8988T (cell line): ENCODE measurements at regions not wholly inside any gene's neighbourhood (a gene's known extent, or its start where the extent isn't known, plus 50 kb on each side); places are given as distances from the start of the nearest gene placed in this dataset.

Experiments
- DNase-seq: peaks from one replicate; pipeline ENCODE4 v3.0.0; 2011

GRCh38 chr4:17286752-17287460 is 225.0 kb downstream of the QDPR start:
- no peak for DNase-seq

DNA sequence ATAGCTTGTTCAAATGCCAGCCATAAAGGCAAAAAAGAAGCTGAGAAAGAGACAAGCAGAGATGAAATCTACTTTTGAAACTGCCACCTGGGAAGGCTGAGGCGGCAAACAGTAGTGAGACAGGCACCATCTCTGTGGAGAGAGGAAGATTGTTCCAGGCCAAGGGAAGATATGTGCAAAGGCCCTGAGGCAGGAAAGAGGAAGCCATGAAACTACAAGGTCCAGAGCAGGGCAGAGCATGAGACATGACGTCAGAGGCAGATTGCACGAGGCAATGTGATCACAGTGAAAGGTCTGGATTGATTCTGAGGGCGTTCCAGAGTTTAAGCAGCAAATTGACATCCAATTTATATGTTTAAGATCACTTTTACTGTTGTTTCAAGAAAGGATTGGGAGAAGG is 226.1 kb downstream of the QDPR start:
- no peak for DNase-seq

GRCh38 chr4:17284323-17285175 is 227.3 kb downstream of the QDPR start:
- DNase-seq = no peak

DNA sequence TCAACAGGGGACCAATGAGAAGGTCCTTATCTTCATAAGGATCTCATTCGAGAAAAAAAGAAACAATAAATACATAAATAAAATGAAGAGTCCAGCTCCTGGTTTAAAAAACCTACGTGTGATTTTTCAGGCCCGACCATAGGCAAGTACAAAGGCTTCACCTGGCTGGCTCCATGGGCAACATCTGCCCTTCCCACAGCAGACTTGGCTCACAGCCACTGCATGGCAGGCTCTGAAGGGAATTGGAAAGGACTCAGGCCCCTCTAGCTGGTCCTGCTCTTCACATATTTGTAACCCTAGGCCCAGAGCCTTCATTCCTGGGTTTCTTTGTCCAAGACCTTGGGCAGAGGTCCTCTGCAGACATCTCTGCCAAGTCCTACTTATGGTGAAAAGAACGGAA is 228.1 kb downstream of the QDPR start:
- DNase-seq = no peak

DNA sequence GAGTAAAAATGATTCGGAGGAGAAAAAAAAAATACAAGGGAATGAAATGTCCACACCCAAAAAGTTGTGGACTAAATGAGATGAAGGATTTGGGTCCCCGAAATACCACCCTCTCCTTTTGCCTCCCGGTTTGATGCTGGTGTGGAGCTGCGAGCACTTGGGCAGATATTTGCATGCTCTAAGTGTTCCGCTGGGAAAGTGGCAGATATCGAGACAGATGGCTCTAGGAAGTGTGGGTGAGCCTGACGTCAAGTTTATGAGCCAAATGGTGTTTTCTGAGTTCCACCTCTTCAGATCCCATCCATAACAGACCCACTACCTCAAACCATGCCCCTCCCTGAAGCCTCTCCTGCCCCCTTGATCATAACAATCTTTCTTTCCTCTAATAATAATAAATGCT is 228.6 kb downstream of the QDPR start:
- no peak for DNase-seq

DNA sequence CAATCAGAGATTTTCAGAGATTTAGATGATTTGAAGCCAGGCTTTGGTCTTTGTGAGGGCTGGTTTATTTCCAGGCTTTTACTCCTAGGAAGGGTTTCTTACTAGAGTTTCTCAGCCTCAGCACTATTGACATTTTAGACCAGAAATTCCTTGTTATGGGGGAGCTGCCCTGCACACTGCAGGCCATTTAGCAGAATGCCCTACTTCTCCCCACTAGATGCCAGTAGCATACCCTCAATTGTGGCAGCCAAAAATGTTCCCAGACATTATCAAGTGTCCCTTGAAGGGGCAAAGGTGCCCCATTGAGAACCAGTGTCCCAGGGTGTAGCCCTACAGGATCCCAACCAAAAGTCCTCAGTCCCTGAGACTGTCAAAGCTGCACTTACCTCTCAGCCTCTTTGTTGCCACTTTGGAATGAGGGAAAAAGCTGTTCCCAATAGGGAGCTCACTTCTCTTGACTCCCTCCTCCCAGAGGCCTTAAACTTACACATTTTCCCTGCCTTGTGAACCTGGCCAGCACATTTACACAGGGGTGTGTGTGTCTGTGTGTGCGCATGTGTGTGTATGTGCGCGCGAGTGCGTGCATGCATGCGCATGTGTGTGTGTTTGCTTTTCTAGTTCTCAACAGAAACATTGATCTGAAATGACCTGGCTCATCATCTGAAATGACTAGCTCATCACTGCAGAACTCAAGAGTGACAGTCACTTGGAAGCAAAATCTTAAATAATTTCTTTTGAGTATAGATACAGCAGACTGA is 231.4 kb downstream of the QDPR start:
- DNase-seq = no peak

DNA sequence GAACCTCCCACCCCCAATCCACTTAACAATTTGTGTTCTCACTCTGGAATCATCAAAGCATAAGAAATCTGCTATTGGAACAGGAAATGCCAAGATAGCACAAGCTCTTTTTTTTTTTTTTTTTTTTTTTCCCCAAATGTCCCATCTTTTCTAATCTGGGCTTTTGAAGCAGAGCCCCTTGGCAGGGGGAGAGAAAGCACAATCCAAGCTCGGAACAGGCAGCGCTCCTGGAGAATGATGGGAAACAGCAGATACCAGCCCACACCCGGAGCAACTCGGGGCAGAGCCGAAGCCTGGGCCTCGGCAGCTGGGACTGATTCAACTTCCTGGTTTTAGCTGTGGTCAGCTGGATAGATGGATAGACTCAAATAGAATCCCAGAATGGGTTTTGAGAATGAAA is 235.1 kb downstream of the QDPR start:
- DNase-seq = no peak

DNA sequence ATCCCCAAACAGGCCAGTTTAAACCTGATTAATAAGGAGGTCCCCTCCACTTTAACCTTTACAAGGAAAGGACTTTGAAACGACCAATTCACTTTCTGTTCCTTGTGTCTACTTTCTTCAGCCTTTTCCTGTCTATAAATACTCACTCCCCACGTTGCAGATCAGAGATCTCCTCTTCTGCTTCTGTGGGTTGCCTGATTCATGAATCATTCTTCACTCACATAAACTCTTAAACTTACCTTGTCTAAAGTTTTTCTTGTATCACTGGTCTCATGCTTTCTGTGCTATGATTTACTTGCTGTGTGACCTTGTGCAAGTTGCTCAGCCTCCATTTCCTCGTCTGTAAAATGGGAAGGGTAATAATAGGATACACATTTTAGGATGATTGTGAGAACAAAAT is 236.1 kb downstream of the QDPR start:
- DNase-seq = no peak

- no peak for DNase-seq
These were observed 238.8 kb downstream of the QDPR start for GRCh38 chr4:17273047-17273446.

- DNase-seq = no peak
These were observed 239.7 kb downstream of the QDPR start for GRCh38 chr4:17272154-17272553.

GRCh38 chr4:17265653-17266052 is 246.2 kb downstream of the QDPR start:
- no peak for DNase-seq

DNA sequence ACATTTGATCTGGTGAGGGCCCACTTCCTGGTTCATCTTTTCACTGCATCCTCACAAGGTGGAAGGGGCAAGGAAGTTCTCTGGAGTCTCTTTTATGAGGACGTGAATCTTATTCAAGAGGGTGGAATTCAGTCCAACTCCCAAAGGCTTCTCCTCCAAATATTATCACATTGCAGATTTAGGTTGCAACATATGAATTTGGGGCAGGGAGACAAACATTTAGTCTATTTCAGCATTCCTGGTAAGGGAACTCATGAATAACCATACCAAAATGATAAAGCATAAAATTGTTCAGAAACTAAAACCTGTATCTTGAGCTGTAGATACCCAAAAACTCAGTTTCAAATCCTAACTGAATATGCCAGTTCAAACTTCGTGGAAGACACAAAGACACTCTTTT is 246.8 kb downstream of the QDPR start:
- no peak for DNase-seq

GRCh38 chr4:17260166-17260907 is 251.6 kb downstream of the QDPR start:
- DNase-seq = no peak

DNA sequence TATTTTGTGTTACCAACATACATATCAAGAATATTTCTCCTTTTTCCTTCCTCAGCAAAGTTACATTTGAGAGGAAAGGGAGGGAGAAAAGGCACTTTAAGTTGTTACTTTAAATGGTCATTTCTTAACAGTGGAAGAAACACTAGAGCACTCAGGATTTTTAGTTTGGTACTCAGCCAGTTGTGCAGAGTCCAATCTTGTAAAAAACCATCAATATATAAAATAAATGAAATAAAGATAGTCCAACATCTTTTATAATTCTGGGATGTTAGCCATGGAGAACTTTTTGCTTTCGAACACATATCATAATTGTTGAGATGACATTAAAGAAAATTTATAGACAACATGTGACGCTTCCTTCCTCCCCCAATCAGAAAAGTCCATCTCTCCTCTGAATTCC is 253.8 kb downstream of the QDPR start:
- DNase-seq = no peak

- DNase-seq = no peak
These were observed 259.8 kb downstream of the QDPR start for GRCh38 chr4:17252131-17252530.

DNA sequence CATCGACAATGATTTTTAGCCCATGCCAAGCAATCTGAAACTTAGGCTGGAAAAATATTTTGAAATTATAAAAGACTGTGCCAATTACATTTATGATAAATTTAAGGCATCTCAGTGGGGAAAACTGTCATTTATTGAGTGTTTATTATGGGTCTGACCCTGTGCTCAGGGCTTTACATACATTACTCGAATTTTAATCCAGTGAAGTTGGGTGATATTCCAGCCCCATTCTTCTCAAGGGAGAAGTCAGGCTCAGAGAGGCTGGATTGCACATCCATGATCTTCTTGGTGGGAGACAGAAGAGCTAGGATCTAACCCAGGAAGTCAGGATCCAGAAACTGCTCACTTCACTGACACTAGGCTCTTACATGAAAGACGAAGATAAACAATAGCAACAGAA is 260.8 kb downstream of the QDPR start:
- DNase-seq = no peak

DNA sequence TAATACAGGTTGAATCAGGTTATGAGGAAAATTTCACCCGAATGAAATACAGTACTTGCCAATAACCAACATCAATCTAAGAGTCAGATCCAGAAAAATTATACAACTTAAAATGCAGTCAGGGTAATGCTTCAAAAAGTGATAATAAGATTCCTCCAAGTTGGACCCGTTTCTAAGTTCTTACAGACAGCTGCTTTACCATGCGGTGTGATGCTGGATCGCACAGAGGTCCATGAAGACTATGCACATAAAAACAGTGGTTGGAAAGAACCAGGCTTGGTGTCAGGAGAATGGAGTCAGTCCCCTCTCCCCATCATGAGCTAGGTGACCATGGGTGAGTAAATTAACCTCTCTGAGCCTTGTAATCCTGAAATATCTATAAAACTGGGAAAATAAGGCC is 261.3 kb downstream of the QDPR start:
- no peak for DNase-seq

GRCh38 chr4:17246656-17247055 is 265.2 kb downstream of the QDPR start:
- DNase-seq = no peak

- DNase-seq = no peak
These were observed 270.1 kb downstream of the QDPR start for GRCh38 chr4:17241835-17242234.

DNA sequence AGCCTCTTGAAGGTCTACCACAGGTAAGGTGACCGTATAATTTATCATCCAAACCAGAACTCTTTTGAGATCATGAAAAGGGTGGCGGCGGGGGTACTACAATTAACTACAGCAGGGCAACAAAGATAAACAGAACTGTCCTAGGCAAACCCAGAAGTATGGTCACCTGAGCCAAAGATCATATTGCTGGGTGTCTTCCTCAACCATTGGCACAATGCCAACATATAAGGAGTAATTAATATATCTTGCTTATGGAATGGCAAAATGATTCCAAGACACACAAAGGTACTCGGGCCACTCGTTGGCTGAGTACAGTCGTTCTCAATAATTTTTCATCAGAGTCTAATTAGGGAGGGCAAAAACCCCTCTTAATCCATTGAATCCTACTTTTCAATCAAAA is 273.3 kb downstream of the QDPR start:
- DNase-seq = no peak

GRCh38 chr4:17236686-17237085 is 275.2 kb downstream of the QDPR start:
- DNase-seq = no peak

GRCh38 chr4:17234678-17235077 is 277.2 kb downstream of the QDPR start:
- no peak for DNase-seq
